ENCODE measurements at regions not wholly inside any gene's neighbourhood (a gene's known extent, or its start where the extent isn't known, plus 50 kb on each side); places are given as distances from the start of the nearest gene placed in this dataset.

GRCh38 chr16:73515616-73516015 lies 467.7 kb upstream of the ZFHX3 start:
- TF ChIP-seq CTCF (IDR thresholded peaks at IDR 0.05) (no peak), POLR2A (IDR thresholded peaks at IDR 0.05) (no peak), EP300 (IDR thresholded peaks at IDR 0.05; ENCODE audit: low read depth) (no peak), POLR2AphosphoS5 (IDR thresholded peaks at IDR 0.05) (no peak)
